GM23338 (cell line): ENCODE measurements at regions not wholly inside any gene's neighbourhood (a gene's known extent, or its start where the extent isn't known, plus 50 kb on each side); places are given as distances from the start of the nearest gene placed in this dataset.
"Not testable (repeated sequence)": the region's sequence is repeated elsewhere in the genome, so short reads cannot be mapped to it uniquely, and the experiment has no call there.

Source experiments
- ATAC-seq: fragments of 200-7000 bp; cut with Tn5 transposase; 3 replicates; pipeline ENCODE4 v1.9.1; 2020
- DNase-seq: peaks from one replicate; pipeline ENCODE4 v3.0.0-alpha.2; 2015; ENCODE audit warnings: low spot score
- H2AFZ ChIP-seq: fragments of 200-600 bp; sonication (generic); 2 replicates; pipeline ENCODE4 v1.8.0; 2016; ENCODE audit warnings: antibody characterized with exemption, mild to moderate bottlenecking, moderate library complexity
- H3F3A ChIP-seq: fragments of 200-600 bp; sonication (generic); replicated peaks from 2 replicates; pipeline ENCODE4 v1.8.0; 2017; ENCODE audit warnings: antibody characterized with exemption, mixed run types, low read depth
- H3K27ac ChIP-seq: fragments of 200-600 bp; sonication (generic); 2 replicates; pipeline ENCODE4 v1.6.1; 2016; ENCODE audit warnings: low read depth
- H3K27me3 ChIP-seq: fragments of 200-600 bp; sonication (generic); 2 replicates; pipeline ENCODE4 v1.8.0; 2016; ENCODE audit warnings: mild to moderate bottlenecking, mixed run types, moderate library complexity; ENCODE audit not compliant: insufficient read depth
- H3K36me3 ChIP-seq: fragments of 200-600 bp; sonication (generic); 2 replicates; pipeline ENCODE4 v1.8.0; 2016; ENCODE audit warnings: mild to moderate bottlenecking; ENCODE audit not compliant: insufficient read depth
- H3K4me1 ChIP-seq: fragments of 200-600 bp; sonication (generic); 2 replicates; pipeline ENCODE4 v1.8.0; 2016; ENCODE audit warnings: mild to moderate bottlenecking, moderate library complexity; ENCODE audit not compliant: insufficient read depth
- H3K4me2 ChIP-seq: fragments of 200-600 bp; sonication (generic); 2 replicates; pipeline ENCODE4 v1.7.1; 2017; ENCODE audit warnings: mixed run types
- H3K4me3 ChIP-seq: fragments of 200-600 bp; sonication (generic); 2 replicates; pipeline ENCODE4 v1.6.1; 2016; ENCODE audit warnings: mixed run types
- H3K79me2 ChIP-seq: fragments of 200-600 bp; sonication (generic); replicated peaks from 2 replicates; pipeline ENCODE4 v1.8.0; 2017; ENCODE audit warnings: mild to moderate bottlenecking; ENCODE audit not compliant: insufficient read depth
- H3K9me2 ChIP-seq: fragments of 200-600 bp; sonication (generic); 2 replicates; pipeline ENCODE4 v1.8.0; 2017; ENCODE audit not compliant: insufficient read depth
- H4K20me1 ChIP-seq: fragments of 200-600 bp; sonication (generic); replicated peaks from 2 replicates; pipeline ENCODE4 v1.8.0; 2017; ENCODE audit warnings: mild to moderate bottlenecking; ENCODE audit not compliant: insufficient read depth
- H3K27ac Mint-ChIP-seq: 2 replicates; pipeline ENCODE4 v1.8.0; 2020; ENCODE audit warnings: inconsistent platforms, mild to moderate bottlenecking, moderate library complexity, mixed read lengths
- H3K27me3 Mint-ChIP-seq: 3 replicates; pipeline ENCODE4 v1.8.0; 2022; ENCODE audit warnings: low read depth, mild to moderate bottlenecking, moderate library complexity, mixed read lengths, inconsistent platforms; ENCODE audit not compliant: insufficient read depth, poor library complexity
- H3K36me3 Mint-ChIP-seq: 3 replicates; pipeline ENCODE4 v1.8.0; 2021; ENCODE audit warnings: low read depth, mild to moderate bottlenecking, inconsistent platforms, moderate library complexity, mixed read lengths
- H3K4me1 Mint-ChIP-seq: 3 replicates; pipeline ENCODE4 v1.8.0; 2020; ENCODE audit warnings: mild to moderate bottlenecking, inconsistent platforms, mixed read lengths
- H3K4me3 Mint-ChIP-seq: 3 replicates; pipeline ENCODE4 v1.8.0; 2021; ENCODE audit warnings: moderate library complexity, mild to moderate bottlenecking, inconsistent platforms, mixed read lengths
- H3K9me3 Mint-ChIP-seq: 3 replicates; pipeline ENCODE4 v1.8.0; 2020; ENCODE audit warnings: moderate library complexity, mild to moderate bottlenecking, inconsistent platforms, mixed read lengths
- ETS1 ChIP-seq: IDR thresholded peaks from 2 replicates; pipeline ENCODE4 v1.6.1; 2016; ENCODE audit warnings: antibody characterized with exemption
- EZH2 ChIP-seq: fragments of 200-600 bp; sonication (generic); IDR thresholded peaks from one replicate; pipeline ENCODE4 v1.8.0; 2017; ENCODE audit warnings: antibody characterized with exemption, mild to moderate bottlenecking, low read depth; ENCODE audit not compliant: unreplicated experiment
- EZH2phosphoT487 ChIP-seq: fragments of 200-600 bp; sonication (generic); IDR thresholded peaks from one replicate; pipeline ENCODE4 v1.8.1; 2018; ENCODE audit warnings: antibody characterized with exemption; ENCODE audit not compliant: unreplicated experiment
- POLR2AphosphoS5 ChIP-seq: IDR thresholded peaks from 2 replicates; pipeline ENCODE4 v1.6.1; 2016; ENCODE audit warnings: antibody characterized with exemption, low read depth
- ZNF114 ChIP-seq: fragments of 250-450 bp; sonication (Bioruptor Pico); IDR thresholded peaks from 2 replicates; pipeline ENCODE4 v1.5.0; 2020; ENCODE audit warnings: mild to moderate bottlenecking, moderate library complexity
- ZNF331 ChIP-seq: fragments of 250-450 bp; sonication (Bioruptor Pico); IDR thresholded peaks from 2 replicates; pipeline ENCODE4 v1.5.0; 2020; ENCODE audit warnings: low read depth, mild to moderate bottlenecking, moderate library complexity
- ZNF462 ChIP-seq: fragments of 250-450 bp; sonication (Bioruptor Pico); IDR thresholded peaks from 2 replicates; pipeline ENCODE4 v1.5.0; 2020; ENCODE audit warnings: mild to moderate bottlenecking, moderate library complexity

- H3K4me3 ChIP-seq = no peak overlapping the region
- no peak for DNase-seq
- no peaks in the 10 kb centered on the region for H3K4me1 ChIP-seq
- no peaks in the 10 kb centered on the region for H3K79me2 ChIP-seq
- Mint-ChIP-seq H3K27ac (no peak overlapping the region), H3K27me3 (no peaks in the 10 kb centered on the region), H3K4me1 (no peaks in the 10 kb centered on the region), H3K9me3 (peaks cover 6% of the 10 kb centered on the region), H3K4me3 (no peak overlapping the region), H3K36me3 (peaks cover 8% of the 10 kb centered on the region; the same call in 2 of the 3 replicates)
- TF ChIP-seq ZNF462 (no peak), ZNF331 (CRISPR knock-in tag) (no peak), ZNF114 (no peak), EZH2phosphoT487 (no peak), ETS1 (no peak), EZH2 (no peak), POLR2AphosphoS5 (no peak)
- no peak overlapping the region for H2AFZ ChIP-seq
- ATAC-seq = no peak
- H3K4me2 ChIP-seq = no peak overlapping the region
- no peak overlapping the region for H3K27ac ChIP-seq
- H3K36me3 ChIP-seq = no peaks in the 10 kb centered on the region
- H4K20me1 ChIP-seq = no peaks in the 10 kb centered on the region
- no peaks in the 10 kb centered on the region for H3F3A ChIP-seq
- no peaks in the 10 kb centered on the region for H3K27me3 ChIP-seq
- H3K9me2 ChIP-seq = no peaks in the 10 kb centered on the region; the same call in 1 of the 2 replicates
Measured at GRCh38 chr4:148608968-148609367, 166.8 kb upstream of the NR3C2 start.

GRCh38 chr4:148598418-148599207 is 156.4 kb upstream of the NR3C2 start:
- H3K27me3 Mint-ChIP-seq, H3K9me2 ChIP-seq, H3K4me1 ChIP-seq, H3K27me3 ChIP-seq, H3K27ac Mint-ChIP-seq, H3F3A ChIP-seq, H3K4me3 Mint-ChIP-seq, H2AFZ ChIP-seq, DNase-seq, H3K36me3 ChIP-seq, H3K4me2 ChIP-seq, H4K20me1 ChIP-seq, H3K79me2 ChIP-seq, H3K4me3 ChIP-seq, H3K4me1 Mint-ChIP-seq, ATAC-seq, H3K27ac ChIP-seq: not testable (repeated sequence)
- peaks cover 42% of the 10 kb centered on the region for H3K9me3 Mint-ChIP-seq
- H3K36me3 Mint-ChIP-seq = peaks cover 10% of the 10 kb centered on the region
